ENCODE measurements at regions not wholly inside any gene's neighbourhood (a gene's known extent, or its start where the extent isn't known, plus 50 kb on each side); places are given as distances from the start of the nearest gene placed in this dataset.

DNA sequence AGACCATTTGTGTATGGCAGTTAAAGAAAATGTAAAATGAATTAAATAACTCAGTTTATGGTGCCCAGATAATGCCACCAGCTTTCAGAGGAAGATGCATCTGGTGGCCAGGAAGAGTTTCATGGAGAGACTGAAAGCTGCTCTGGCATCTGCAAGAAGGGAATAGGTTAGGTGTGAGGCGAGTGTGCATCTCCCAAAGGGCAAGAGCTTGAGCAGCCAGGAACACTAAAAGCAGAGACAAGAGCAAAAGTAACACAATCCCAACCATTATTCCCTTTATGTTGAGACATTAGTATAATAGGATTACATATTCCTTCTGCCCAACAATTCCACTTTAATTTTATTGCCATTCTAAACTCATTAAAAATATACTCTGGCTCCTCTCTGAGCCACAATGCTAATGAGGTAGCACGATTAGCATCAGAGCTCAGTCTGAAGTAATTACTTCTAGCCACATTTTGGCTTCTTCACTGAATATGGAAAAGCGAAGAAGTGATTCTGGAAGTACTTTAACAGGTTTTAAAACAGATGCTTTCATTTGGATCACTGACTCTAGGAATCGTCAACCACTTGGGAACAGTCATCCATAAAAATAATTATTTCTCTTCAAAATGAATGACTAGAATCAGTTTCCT is 309.4 kb upstream of the TMTC1 start:
- no peak for DNase-seq
- in situ Hi-C loops (cut with HindIII; ENCODE audit: low pct_ligation_motif_present, low pct_unique_long_range_greater_than_20kb, low sequenced_read_pairs), result no loop called here

DNA sequence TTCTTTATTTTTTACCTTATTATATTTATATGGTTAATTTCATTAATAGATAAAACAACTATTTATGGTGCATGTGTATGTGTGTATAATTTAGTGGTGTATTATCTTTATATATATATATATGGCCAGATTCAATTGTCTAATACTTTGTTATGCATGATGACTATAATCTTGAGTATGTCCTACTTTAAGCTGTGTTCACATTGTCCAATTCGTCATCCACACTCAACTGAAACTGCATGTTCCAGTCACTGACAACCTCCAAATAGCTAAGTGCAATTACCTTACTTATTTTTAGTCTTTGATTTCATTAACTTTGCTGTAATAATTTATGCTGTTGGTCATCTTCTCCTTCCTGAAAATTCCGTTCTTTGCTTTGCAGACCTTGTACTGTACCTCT is 306.5 kb upstream of the TMTC1 start:
- in situ Hi-C loops (cut with HindIII; ENCODE audit: low pct_ligation_motif_present, low pct_unique_long_range_greater_than_20kb, low sequenced_read_pairs), result no loop called here
- no peak for DNase-seq

DNA sequence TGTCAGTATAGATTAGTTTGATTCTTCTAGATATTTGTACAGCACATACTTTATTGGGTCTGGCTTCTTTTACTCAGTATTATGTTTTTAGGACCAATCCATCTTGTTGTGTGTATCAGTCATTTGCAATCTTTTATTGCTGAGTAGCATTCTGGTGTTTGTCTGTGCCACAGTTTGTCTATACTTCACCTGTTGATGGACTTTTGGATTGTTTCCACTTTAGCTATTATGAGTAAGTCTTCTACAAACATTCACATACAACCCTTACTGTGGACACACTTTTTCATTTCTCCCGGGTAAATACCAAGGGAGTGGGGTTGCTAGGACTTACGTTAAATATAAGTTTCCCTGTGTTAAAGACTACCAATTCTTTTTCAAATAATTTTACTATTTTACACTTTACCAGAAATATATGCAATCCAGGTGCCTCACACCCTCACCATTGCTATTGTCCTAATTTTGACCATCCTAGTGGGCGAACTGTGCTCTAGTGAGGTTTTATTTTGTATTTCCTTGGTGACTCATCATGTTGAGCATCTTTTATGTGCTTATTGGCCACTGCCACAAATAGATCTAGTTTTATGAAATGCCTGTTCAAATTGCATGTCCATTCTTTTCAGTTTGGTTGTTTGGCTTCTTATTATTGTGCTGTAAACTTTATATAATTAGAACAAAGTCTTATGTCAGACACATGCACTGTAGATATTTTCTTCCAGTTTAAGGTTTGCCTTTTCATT is 304.7 kb upstream of the TMTC1 start:
- DNase-seq, result no peak
- in situ Hi-C loops (cut with HindIII; ENCODE audit: low pct_ligation_motif_present, low pct_unique_long_range_greater_than_20kb, low sequenced_read_pairs), result no loop called here

DNA sequence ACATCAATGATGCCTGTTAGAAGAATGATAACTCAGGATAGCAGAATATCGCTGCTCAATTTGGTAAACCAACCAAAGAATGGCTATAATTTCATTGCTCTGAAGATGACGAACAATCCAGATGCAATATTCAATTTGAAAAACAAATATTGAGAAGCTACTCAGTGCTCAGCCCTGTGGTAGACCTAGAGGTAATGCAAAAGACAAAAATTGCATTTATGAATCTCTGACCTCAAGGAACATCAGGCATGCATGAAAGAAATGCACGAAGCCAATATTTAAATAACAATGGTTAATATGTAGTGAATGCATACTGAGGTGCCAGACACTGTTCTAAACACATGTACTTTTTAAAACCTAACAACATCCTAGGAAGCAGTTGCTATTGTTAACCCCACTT is 298.6 kb upstream of the TMTC1 start:
- DNase-seq, result no peak
- in situ Hi-C loops (cut with HindIII; ENCODE audit: low pct_ligation_motif_present, low pct_unique_long_range_greater_than_20kb, low sequenced_read_pairs), result no loop called here

DNA sequence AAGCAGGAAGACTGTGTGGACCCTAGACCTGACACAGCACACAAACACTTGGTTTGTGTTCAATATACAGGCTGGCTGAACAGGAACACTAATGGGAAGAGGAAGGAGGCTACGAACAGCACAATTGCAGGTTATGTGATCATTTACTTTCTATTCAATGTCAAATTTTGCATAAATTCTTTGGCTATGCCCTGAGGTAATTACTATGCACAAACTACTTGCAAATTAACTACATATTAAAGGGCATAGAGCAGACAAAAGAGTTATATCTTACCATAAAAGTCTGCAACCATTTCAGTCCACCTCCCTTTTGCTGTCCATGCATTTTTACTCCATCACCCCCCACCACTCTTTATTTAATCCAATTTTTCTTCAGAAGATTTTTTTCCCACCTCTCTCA is 291.2 kb upstream of the TMTC1 start:
- no peak for DNase-seq
- in situ Hi-C loops (cut with HindIII; ENCODE audit: low pct_ligation_motif_present, low pct_unique_long_range_greater_than_20kb, low sequenced_read_pairs), result no loop called here

DNA sequence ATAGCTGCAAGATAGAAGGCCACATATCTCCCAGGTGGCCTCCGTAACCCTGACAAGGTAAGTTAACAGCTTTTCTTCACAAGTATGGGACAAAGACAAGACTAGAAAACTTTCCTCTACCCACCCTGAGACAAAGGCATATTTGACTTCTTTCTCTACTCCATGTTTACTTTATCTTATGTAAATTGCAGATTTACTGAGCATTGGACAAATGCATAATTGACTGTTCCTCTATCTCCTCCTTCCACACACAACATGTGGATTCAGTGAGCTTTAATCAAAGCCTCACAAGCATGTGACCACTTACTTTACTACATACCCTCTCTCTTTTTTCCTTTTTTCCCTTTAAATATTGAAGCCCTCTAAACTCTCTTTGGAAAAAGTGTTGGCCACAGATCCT is 289.1 kb upstream of the TMTC1 start:
- in situ Hi-C loops (cut with HindIII; ENCODE audit: low pct_ligation_motif_present, low pct_unique_long_range_greater_than_20kb, low sequenced_read_pairs), result no loop called here
- no peak for DNase-seq

DNA sequence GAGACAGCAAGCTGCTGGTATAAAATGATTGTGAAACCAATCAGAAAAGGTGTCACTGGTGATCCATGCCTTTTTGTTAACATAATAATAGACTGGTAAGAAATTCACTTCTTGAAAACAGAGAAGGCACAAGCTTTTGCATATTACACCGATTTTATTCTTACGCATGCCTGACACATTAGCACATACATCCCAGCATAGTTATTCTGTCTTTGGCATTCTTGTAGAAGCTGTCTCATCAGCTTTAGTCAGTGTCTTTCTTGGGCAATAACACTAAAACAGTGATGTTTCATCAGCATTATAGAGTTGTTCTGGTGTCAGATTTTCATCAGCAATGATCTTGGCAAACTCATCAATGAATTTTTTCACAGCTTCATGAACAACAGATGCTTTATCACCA is 283.4 kb upstream of the TMTC1 start:
- no peak for DNase-seq
- in situ Hi-C loops (cut with HindIII; ENCODE audit: low pct_ligation_motif_present, low pct_unique_long_range_greater_than_20kb, low sequenced_read_pairs), result no loop called here

DNA sequence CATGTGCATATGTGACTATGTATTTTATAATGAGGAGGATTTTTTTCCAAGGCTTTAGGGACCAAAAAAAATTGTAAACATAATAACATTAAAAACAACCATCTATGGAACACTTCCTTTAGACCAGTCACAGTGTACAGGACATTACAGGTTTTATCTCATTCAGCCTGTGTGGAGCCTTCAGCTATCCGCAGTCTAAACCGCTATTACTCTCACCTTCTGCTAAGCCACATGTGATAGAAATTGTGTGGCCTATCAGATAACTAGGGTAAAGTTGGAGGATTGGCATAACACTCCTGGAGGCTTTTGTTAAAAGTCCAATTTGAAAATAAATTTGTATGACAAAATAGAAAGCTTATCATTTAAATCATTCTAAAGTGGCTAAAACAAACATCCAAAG is 281.2 kb upstream of the TMTC1 start:
- DNase-seq, result no peak
- in situ Hi-C loops (cut with HindIII; ENCODE audit: low pct_ligation_motif_present, low pct_unique_long_range_greater_than_20kb, low sequenced_read_pairs), result no loop called here

DNA sequence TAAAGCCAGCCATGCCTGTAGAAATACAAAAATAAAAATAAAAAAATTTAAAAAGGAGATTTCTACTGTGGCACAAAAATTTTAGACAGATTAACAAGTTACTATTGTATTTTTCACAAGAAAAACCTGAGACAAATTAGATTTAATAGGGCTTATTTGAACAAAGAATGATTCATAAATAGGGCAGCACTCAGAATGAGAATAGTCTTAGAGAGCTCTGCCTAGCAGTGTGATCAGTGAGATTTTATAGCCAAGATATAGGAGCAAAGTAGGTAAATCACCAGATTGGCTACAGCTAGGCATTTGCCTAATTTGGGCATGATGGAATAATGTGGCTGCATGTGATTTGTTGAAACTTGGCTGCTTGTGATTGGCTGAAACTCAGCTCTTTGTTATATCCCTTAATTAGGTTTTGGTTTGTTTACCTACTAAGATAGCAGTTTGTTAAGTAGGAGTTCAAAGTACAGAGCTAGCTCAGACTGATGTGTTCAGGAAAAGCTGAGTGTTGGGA is 279.7 kb upstream of the TMTC1 start:
- DNase-seq, result no peak
- in situ Hi-C loops (cut with HindIII; ENCODE audit: low pct_ligation_motif_present, low pct_unique_long_range_greater_than_20kb, low sequenced_read_pairs), result no loop called here

DNA sequence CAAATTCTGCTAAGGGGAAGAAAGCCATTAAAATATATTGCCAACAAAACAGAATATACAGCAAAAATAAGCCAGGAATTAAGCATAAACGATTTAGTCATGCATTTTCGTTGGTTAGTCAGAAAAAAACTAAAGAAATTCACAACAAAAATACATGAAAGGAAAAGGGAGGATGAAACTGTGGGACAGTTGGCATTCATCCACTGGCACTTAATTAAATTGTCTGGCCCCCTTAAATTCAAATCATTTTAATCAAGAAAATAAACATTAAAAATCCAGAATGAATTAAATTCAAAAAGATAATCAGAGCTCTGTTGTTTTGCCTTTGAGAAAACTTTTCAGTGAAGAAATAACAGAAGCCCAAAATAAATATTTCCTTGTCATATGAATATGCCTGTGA is 264.6 kb upstream of the TMTC1 start:
- DNase-seq, result no peak

DNA sequence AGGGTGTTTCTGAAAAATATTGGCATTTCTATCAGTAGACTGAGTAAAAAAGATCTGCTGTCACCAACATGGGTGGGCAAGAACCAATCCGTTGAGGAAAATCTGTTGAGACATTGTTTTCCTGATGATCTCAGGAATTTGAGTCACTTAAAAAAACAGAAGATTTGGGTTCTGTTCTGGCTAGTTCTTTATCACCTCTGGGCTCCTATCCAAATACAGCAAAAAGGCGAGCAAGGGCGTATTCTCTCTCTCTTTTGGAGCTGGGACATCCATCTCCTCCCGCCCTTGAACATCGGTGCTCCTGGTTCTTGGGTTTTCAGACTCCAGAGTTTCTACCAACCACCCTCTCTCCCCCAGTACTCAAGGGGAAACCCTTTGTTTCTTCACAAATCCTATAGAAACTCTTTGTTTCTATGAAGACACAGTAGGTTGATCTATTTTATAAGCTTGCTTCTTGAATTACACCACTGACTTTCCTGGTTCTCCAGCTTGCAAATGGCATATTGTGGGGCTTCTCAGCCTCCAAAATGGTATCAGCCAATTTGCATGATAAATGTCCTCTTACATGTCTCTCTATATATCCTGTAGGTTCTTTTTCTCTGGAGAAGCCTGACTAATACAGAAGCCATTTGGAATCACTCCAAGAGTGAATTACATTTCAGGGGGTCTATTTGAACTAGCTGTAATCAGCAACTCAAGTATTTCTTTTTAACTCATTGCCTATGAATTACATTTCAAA is 263.9 kb upstream of the TMTC1 start:
- no peak for DNase-seq
- in situ Hi-C loops (cut with HindIII; ENCODE audit: low pct_ligation_motif_present, low pct_unique_long_range_greater_than_20kb, low sequenced_read_pairs), result no loop called here

More for the DNA sequence above, 264.6 kb upstream of the TMTC1 start:
- in situ Hi-C loops (cut with HindIII; ENCODE audit: low pct_ligation_motif_present, low pct_unique_long_range_greater_than_20kb, low sequenced_read_pairs), result no loop called here

DNA sequence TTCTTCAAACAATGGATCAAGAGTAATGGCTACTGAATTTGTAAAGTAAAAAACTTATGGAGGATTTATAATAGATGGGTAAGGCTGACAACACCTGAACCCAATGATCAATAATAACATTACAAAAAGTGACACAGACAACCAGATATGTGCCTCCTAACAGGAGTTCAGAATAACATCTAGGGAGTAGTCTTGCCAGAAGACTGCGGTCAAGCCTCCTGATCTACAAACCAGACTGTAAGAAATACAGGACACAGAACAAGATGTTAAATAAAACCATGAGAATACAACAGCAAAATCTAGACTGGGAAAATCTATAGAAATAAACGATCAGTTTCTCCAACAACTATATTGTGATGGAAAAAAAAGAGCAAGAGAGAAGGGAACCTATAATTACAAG is 262.6 kb upstream of the TMTC1 start:
- in situ Hi-C loops (cut with HindIII; ENCODE audit: low pct_ligation_motif_present, low pct_unique_long_range_greater_than_20kb, low sequenced_read_pairs), result no loop called here
- DNase-seq, result no peak

DNA sequence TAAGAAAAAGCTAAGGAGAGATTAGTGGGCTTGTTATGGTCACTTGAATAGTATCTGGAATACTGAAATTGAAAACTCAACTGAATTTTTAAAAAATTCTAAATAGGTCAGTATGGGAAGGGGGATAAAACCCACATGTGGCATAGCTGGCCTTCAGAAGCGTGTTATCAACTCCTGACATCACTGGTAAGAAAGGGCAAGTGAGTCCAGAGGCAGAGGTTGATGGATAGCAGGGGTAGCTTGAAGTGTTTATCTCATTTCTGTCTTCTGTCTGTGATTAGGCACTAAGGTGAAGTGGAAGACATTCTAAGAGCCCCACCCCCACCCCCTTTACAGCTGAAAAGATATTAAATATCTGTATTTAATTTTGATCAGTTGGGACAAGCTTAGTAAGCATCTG is 261.4 kb upstream of the TMTC1 start:
- no peak for DNase-seq
- in situ Hi-C loops (cut with HindIII; ENCODE audit: low pct_ligation_motif_present, low pct_unique_long_range_greater_than_20kb, low sequenced_read_pairs), result no loop called here

DNA sequence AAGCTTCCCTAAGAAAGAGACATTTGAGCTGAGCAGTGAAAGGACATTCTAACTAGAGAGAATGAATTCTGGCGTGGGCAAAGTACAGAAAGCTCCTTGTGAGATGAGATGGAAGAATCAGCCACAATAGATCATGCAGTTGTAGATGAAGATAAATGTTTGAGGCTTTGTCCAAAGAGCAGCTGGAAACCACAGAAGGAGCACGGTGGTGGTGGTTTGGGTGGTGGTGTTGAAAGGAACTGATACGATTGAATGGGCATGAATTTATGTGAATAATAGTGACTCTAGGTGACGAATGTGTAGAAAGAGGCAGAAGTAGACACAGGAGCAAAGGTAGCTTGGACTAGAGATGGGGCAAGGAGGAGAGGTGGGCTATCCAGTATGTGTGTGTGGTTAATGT is 260.5 kb upstream of the TMTC1 start:
- no peak for DNase-seq
- in situ Hi-C loops (cut with HindIII; ENCODE audit: low pct_ligation_motif_present, low pct_unique_long_range_greater_than_20kb, low sequenced_read_pairs), result no loop called here

DNA sequence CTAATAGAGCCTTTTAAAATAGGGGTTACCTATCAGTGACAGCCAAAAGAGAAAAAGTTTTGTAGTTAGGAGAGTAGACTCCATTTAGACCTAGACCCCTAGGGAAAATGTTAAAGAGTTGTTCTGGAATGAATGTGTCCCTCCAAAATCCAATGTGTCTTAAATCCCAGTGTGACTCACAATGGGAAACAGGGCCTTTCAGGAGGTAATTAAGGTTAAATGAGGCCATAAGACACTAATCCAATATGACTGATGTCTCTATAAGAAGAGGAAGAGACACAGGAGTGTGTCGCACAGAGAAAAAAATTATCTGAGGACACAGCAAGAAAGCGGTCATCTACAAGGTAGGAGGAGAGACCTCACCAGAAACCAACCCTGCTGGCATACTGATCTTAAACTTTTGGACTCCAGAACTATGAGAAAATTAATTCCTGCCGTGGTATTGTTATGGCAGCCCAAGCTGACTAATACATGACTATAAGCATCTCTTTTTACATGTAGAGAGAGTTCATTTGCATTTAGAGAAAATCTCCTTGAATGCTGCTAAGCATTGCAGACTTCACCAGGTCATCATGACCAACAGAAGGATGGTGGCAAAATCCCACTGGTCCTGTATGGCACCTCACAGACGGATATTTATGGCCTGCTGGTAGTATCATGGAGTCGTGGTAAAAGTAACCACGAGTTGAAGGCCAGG is 259.6 kb upstream of the TMTC1 start:
- in situ Hi-C loops (cut with HindIII; ENCODE audit: low pct_ligation_motif_present, low pct_unique_long_range_greater_than_20kb, low sequenced_read_pairs), result no loop called here
- DNase-seq, result no peak

DNA sequence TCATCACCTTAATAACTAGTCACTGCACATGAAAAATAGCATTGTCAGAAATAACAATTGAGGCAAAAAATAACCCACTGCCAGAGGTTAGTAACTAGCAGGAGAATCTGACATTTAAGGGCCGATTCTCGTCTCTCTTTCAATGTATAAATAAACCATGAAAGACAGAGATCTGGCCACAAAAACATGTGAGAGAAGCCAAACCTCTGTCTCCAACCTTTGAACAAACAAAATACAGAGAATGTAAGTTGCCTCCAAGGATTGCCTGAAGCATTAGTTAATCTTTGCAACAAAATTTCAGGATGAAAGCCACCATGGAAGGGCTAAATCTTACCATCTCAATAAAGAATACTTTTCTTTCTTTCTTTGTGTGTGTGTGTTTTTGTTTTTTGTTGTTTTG is 257.4 kb upstream of the TMTC1 start:
- in situ Hi-C loops (cut with HindIII; ENCODE audit: low pct_ligation_motif_present, low pct_unique_long_range_greater_than_20kb, low sequenced_read_pairs), result no loop called here

DNA sequence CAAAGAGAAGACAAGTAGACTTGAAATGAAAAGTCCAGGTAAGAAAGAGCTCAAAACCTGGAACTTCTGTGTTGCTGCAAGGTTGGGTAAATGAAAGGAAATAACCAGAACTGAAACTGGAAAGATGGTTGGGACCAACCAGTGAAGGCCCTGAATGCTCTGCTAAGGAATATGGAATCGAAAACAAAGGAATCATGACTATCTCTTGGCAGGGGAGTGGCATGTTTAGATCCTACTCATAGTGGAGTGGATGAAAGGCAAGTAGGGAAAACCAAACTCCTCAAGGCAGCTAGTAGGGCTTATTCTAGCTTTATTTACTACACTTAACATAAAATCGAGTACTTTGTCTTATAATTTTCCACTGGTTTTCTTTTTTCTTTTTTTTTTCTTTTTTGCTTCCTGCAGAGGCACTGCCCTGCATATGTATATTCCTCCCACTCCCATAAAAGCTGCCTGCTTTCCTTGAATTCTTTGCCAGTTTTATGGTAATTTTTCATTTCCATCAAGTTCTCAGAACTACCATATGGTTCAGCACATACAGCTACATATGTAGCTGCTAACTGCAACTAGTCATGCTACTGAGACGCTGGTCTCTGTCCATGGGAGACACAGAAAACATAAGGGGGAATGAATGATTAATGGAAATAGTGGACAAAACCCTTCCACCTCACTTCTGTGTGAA is 247.1 kb upstream of the TMTC1 start:
- in situ Hi-C loops (cut with HindIII; ENCODE audit: low pct_ligation_motif_present, low pct_unique_long_range_greater_than_20kb, low sequenced_read_pairs), result no loop called here
- DNase-seq, result no peak

More for the DNA sequence above, 257.4 kb upstream of the TMTC1 start:
- DNase-seq, result no peak

DNA sequence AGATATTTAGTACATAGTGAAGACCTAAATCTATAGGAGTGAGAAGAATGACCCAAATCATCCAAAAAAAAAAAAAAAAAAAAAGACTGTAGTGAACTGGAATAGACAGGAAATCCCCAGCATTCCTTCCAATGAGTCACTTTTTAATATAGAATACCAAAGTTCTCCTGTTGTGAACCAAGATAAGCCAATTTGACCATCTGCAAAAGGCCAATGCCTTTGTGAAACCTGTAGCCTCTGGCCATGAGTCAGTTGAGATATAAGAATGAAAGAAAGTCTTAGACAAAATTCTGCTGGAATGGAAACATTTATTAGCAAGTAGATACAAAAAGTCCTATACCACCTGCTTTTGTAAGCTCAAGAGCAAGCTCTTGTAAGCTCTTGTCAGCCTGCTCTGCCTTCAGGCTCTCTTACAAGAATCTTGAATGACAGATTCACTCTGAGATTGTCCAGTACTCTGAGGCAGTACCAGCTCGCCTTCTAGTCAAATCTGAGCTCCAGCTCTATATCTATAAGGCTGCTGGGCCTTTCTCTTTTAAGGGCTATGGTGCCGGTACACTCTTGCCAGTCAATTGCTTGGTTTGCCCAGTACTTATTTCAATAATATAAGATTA is 243.0 kb upstream of the TMTC1 start:
- peak; percentile 68 for DNase-seq
- in situ Hi-C loops (cut with HindIII; ENCODE audit: low pct_ligation_motif_present, low pct_unique_long_range_greater_than_20kb, low sequenced_read_pairs), result no loop called here

Measured in ACHN (cell line).